GM19043 (cell line): ENCODE measurements at regions not wholly inside any gene's neighbourhood (a gene's known extent, or its start where the extent isn't known, plus 50 kb on each side); places are given as distances from the start of the nearest gene placed in this dataset.
"Not testable (repeated sequence)": the region's sequence is repeated elsewhere in the genome, so short reads cannot be mapped to it uniquely, and the experiment has no call there.

Experiments
- ATAC-seq: cut with Tn5 transposase; IDR thresholded peaks from one replicate; pipeline ENCODE4 v1.9.1; 2021; ENCODE audit warnings: low read depth; ENCODE audit not compliant: unreplicated experiment

- ATAC-seq: no peak
Measured at GRCh38 chr11:98040061-98040808, 980.5 kb upstream of the CNTN5 start.

GRCh38 chr11:98047647-98048046 is 973.1 kb upstream of the CNTN5 start:
- ATAC-seq: no peak

- ATAC-seq: no peak
Measured at GRCh38 chr11:98053851-98054250, 966.9 kb upstream of the CNTN5 start.

GRCh38 chr11:98056945-98057344 is 963.8 kb upstream of the CNTN5 start:
- ATAC-seq: no peak

- ATAC-seq: no peak
Measured at GRCh38 chr11:98059488-98059887, 961.3 kb upstream of the CNTN5 start.

GRCh38 chr11:98060759-98061158 is 960.0 kb upstream of the CNTN5 start:
- ATAC-seq: no peak

- no peak for ATAC-seq
Measured at GRCh38 chr11:98061858-98062257, 958.9 kb upstream of the CNTN5 start.

GRCh38 chr11:98062714-98063113 is 958.0 kb upstream of the CNTN5 start:
- ATAC-seq: no peak

GRCh38 chr11:98068251-98068650 is 952.5 kb upstream of the CNTN5 start:
- ATAC-seq: no peak

- ATAC-seq: not testable (repeated sequence)
Measured at GRCh38 chr11:98069147-98069546, 951.6 kb upstream of the CNTN5 start.

GRCh38 chr11:98069861-98070260 is 950.9 kb upstream of the CNTN5 start:
- ATAC-seq: no peak

GRCh38 chr11:98090861-98091505 is 929.8 kb upstream of the CNTN5 start:
- no peak for ATAC-seq

- no peak for ATAC-seq
Measured at GRCh38 chr11:98099371-98099770, 921.4 kb upstream of the CNTN5 start.

- ATAC-seq: no peak
Measured at GRCh38 chr11:98100689-98101088, 920.1 kb upstream of the CNTN5 start.

GRCh38 chr11:98101329-98101728 is 919.4 kb upstream of the CNTN5 start:
- ATAC-seq: no peak

- no peak for ATAC-seq
Measured at GRCh38 chr11:98104249-98104648, 916.5 kb upstream of the CNTN5 start.

- no peak for ATAC-seq
Measured at GRCh38 chr11:98107736-98108135, 913.0 kb upstream of the CNTN5 start.

- ATAC-seq: no peak
Measured at GRCh38 chr11:98110030-98110429, 910.7 kb upstream of the CNTN5 start.

GRCh38 chr11:98115873-98116272 is 904.9 kb upstream of the CNTN5 start:
- ATAC-seq: no peak

GRCh38 chr11:98130117-98130625 is 890.6 kb upstream of the CNTN5 start:
- ATAC-seq: no peak

GRCh38 chr11:98136357-98136756 is 884.4 kb upstream of the CNTN5 start:
- no peak for ATAC-seq

GRCh38 chr11:98137437-98137836 is 883.3 kb upstream of the CNTN5 start:
- ATAC-seq: no peak
